ENCODE measurements at regions not wholly inside any gene's neighbourhood (a gene's known extent, or its start where the extent isn't known, plus 50 kb on each side); places are given as distances from the start of the nearest gene placed in this dataset.

- H3F3A ChIP-seq (ENCODE audit: low read depth), result no peaks in the 10 kb centered on the region
- H3K4me1 ChIP-seq (ENCODE audit: insufficient read depth, low read length, poor library complexity, severe bottlenecking), result no peaks in the 10 kb centered on the region
- no peak overlapping the region for H3K9ac ChIP-seq (ENCODE audit: low read depth, low read length, poor library complexity, severe bottlenecking)
- H3K27me3 ChIP-seq (ENCODE audit: insufficient read depth, low read length, poor library complexity, severe bottlenecking), result no peaks in the 10 kb centered on the region
- no peak overlapping the region for H3K4me2 ChIP-seq (ENCODE audit: low read depth, low read length, poor library complexity, severe bottlenecking)
- H3K4me3 ChIP-seq (ENCODE audit: low read length, poor library complexity, severe bottlenecking), result no peak overlapping the region
- H2AFZ ChIP-seq (ENCODE audit: low read length), result no peak overlapping the region
- no peaks in the 10 kb centered on the region for H3K79me2 ChIP-seq (ENCODE audit: insufficient read depth, low read length)
- H4K20me1 ChIP-seq (ENCODE audit: insufficient read depth, low read length, poor library complexity, severe bottlenecking), result no peaks in the 10 kb centered on the region
- no peaks in the 10 kb centered on the region for H3K9me2 ChIP-seq (replicated peaks; ENCODE audit: low read depth, low read length)
- peaks cover 40% of the 10 kb centered on the region; the same call in 1 of the 2 replicates for H3K9me3 ChIP-seq (ENCODE audit: insufficient read depth, low read depth, low read length)
- no peak for TF ChIP-seq EZH2phosphoT487 (IDR thresholded peaks at IDR 0.05; ENCODE audit: borderline replicate concordance)
- TF ChIP-seq CTCF (conservative IDR thresholded peaks at IDR 0.05; ENCODE audit: low read length), result no peak
- H3K36me3 ChIP-seq (ENCODE audit: insufficient read depth, low read length), result no peaks in the 10 kb centered on the region
Measured at GRCh38 chr11:134916421-134917213, 504.6 kb upstream of the B3GAT1 start.

- H3K4me1 ChIP-seq (ENCODE audit: insufficient read depth, low read length, poor library complexity, severe bottlenecking), result no peaks in the 10 kb centered on the region
- no peaks in the 10 kb centered on the region for H3K9me2 ChIP-seq (replicated peaks; ENCODE audit: low read depth, low read length)
- no peaks in the 10 kb centered on the region for H3K27me3 ChIP-seq (ENCODE audit: insufficient read depth, low read length, poor library complexity, severe bottlenecking)
- no peak for TF ChIP-seq EZH2phosphoT487 (IDR thresholded peaks at IDR 0.05; ENCODE audit: borderline replicate concordance)
- TF ChIP-seq CTCF (conservative IDR thresholded peaks at IDR 0.05; ENCODE audit: low read length), result no peak
- H3K9me3 ChIP-seq (ENCODE audit: insufficient read depth, low read depth, low read length), result peaks cover 41% of the 10 kb centered on the region; the same call in 1 of the 2 replicates
- H3K4me3 ChIP-seq (ENCODE audit: low read length, poor library complexity, severe bottlenecking), result no peak overlapping the region
- no peaks in the 10 kb centered on the region for H4K20me1 ChIP-seq (ENCODE audit: insufficient read depth, low read length, poor library complexity, severe bottlenecking)
- no peaks in the 10 kb centered on the region for H3K36me3 ChIP-seq (ENCODE audit: insufficient read depth, low read length)
- H3K4me2 ChIP-seq (ENCODE audit: low read depth, low read length, poor library complexity, severe bottlenecking), result no peak overlapping the region
- no peak overlapping the region for H2AFZ ChIP-seq (ENCODE audit: low read length)
- no peak overlapping the region for H3K9ac ChIP-seq (ENCODE audit: low read depth, low read length, poor library complexity, severe bottlenecking)
- H3K79me2 ChIP-seq (ENCODE audit: insufficient read depth, low read length), result no peaks in the 10 kb centered on the region
- no peaks in the 10 kb centered on the region for H3F3A ChIP-seq (ENCODE audit: low read depth)
Measured at GRCh38 chr11:134915881-134916280, 503.8 kb upstream of the B3GAT1 start.

GRCh38 chr11:134915212-134915611 is 503.2 kb upstream of the B3GAT1 start:
- Histone ChIP-seq H2AFZ (ENCODE audit: low read length) (no peak overlapping the region), H3K36me3 (ENCODE audit: insufficient read depth, low read length) (no peaks in the 10 kb centered on the region), H3K9me3 (ENCODE audit: insufficient read depth, low read depth, low read length) (peaks cover 44% of the 10 kb centered on the region; the same call in 1 of the 2 replicates), H3K4me1 (ENCODE audit: insufficient read depth, low read length, poor library complexity, severe bottlenecking) (no peaks in the 10 kb centered on the region), H3K9me2 (replicated peaks; ENCODE audit: low read depth, low read length) (no peaks in the 10 kb centered on the region), H3K4me2 (ENCODE audit: low read depth, low read length, poor library complexity, severe bottlenecking) (no peak overlapping the region), H3F3A (ENCODE audit: low read depth) (no peaks in the 10 kb centered on the region), H4K20me1 (ENCODE audit: insufficient read depth, low read length, poor library complexity, severe bottlenecking) (no peaks in the 10 kb centered on the region), H3K79me2 (ENCODE audit: insufficient read depth, low read length) (no peaks in the 10 kb centered on the region), H3K4me3 (ENCODE audit: low read length, poor library complexity, severe bottlenecking) (no peak overlapping the region), H3K9ac (ENCODE audit: low read depth, low read length, poor library complexity, severe bottlenecking) (no peak overlapping the region), H3K27me3 (ENCODE audit: insufficient read depth, low read length, poor library complexity, severe bottlenecking) (no peaks in the 10 kb centered on the region)
- TF ChIP-seq EZH2phosphoT487 (IDR thresholded peaks at IDR 0.05; ENCODE audit: borderline replicate concordance) (no peak), CTCF (conservative IDR thresholded peaks at IDR 0.05; ENCODE audit: low read length) (no peak)

Measured in Loucy (cell line).